WI38 (cell line): ENCODE measurements at regions not wholly inside any gene's neighbourhood (a gene's known extent, or its start where the extent isn't known, plus 50 kb on each side); places are given as distances from the start of the nearest gene placed in this dataset.

Experiments used
- H3K4me3 ChIP-seq: 2 replicates; pipeline ENCODE4 v1.5.1; 2011; ENCODE audit warnings: low read depth, mild to moderate bottlenecking, control low read depth, low read length
- CTCF ChIP-seq: IDR thresholded peaks from 2 replicates; pipeline ENCODE4 v1.5.1; 2012; ENCODE audit warnings: low read depth, mild to moderate bottlenecking, control low read depth, low read length

- no peak overlapping the region for H3K4me3 ChIP-seq
- TF ChIP-seq CTCF = no peak
Observed at GRCh38 chr5:8050616-8051175, 181.7 kb downstream of the MTRR start.

GRCh38 chr5:8053270-8053669 lies 184.3 kb downstream of the MTRR start:
- TF ChIP-seq CTCF = no peak
- H3K4me3 ChIP-seq = no peak overlapping the region

GRCh38 chr5:8057769-8058168 lies 188.8 kb downstream of the MTRR start:
- no peak for TF ChIP-seq CTCF
- no peak overlapping the region for H3K4me3 ChIP-seq

GRCh38 chr5:8058616-8059190 lies 189.8 kb downstream of the MTRR start:
- H3K4me3 ChIP-seq = no peak overlapping the region
- TF ChIP-seq CTCF = no peak

GRCh38 chr5:8059337-8059736 lies 190.4 kb downstream of the MTRR start:
- TF ChIP-seq CTCF = no peak

GRCh38 chr5:8060235-8060952 lies 191.4 kb downstream of the MTRR start:
- no peak for TF ChIP-seq CTCF
- no peak overlapping the region for H3K4me3 ChIP-seq

More at GRCh38 chr5:8059337-8059736, 190.4 kb downstream of the MTRR start:
- no peak overlapping the region for H3K4me3 ChIP-seq

- TF ChIP-seq CTCF = no peak
Observed at GRCh38 chr5:8060953-8061429, 192.0 kb downstream of the MTRR start.

More at GRCh38 chr5:8060953-8061429, 192.0 kb downstream of the MTRR start:
- H3K4me3 ChIP-seq = no peak overlapping the region
